ENCODE measurements at regions not wholly inside any gene's neighbourhood (a gene's known extent, or its start where the extent isn't known, plus 50 kb on each side); places are given as distances from the start of the nearest gene placed in this dataset.

GRCh38 chr18:9032519-9032918 lies 70.0 kb upstream of the NDUFV2 start:
- TF ChIP-seq POU6F1 (CRISPR knock-in tag; IDR thresholded peaks at IDR 0.05; ENCODE audit: borderline replicate concordance, low read depth) (no peak), RARB (CRISPR knock-in tag; IDR thresholded peaks at IDR 0.05) (no peak), PATZ1 (CRISPR knock-in tag; IDR thresholded peaks at IDR 0.05; ENCODE audit: borderline replicate concordance) (no peak), TSHZ2 (CRISPR knock-in tag; IDR thresholded peaks at IDR 0.05) (no peak), BACH2 (CRISPR knock-in tag; IDR thresholded peaks at IDR 0.05; ENCODE audit: borderline replicate concordance) (no peak), TCF4 (CRISPR knock-in tag; IDR thresholded peaks at IDR 0.05; ENCODE audit: borderline replicate concordance) (no peak)

All from SK-N-SH treated with all-trans-retinoic acid at 6 μM for 48 hours (cell line).